ENCODE measurements at regions not wholly inside any gene's neighbourhood (a gene's known extent, or its start where the extent isn't known, plus 50 kb on each side); places are given as distances from the start of the nearest gene placed in this dataset.

DNA sequence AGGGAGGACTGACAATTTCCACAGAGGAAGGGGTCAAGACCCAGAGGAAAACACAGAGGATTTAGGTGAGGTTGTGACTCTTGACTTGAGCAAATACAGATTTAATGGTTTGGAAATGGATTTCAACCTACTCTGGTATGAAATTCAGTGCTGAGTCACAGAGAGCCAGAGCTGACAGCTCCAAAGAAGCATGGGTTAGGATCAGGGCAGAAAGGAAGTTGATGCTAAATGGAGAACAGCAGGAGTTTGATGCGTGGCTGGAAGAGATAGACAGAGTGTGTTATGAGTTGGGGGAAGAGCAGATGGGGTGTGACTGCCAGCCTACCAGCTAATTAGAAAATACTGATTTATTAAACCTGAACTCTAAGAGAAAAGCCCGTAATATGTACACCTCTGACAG lies 272.6 kb downstream of the FOXG1 start:
- H3K27ac ChIP-seq, result no peak overlapping the region
- TF ChIP-seq, protein P1, sequence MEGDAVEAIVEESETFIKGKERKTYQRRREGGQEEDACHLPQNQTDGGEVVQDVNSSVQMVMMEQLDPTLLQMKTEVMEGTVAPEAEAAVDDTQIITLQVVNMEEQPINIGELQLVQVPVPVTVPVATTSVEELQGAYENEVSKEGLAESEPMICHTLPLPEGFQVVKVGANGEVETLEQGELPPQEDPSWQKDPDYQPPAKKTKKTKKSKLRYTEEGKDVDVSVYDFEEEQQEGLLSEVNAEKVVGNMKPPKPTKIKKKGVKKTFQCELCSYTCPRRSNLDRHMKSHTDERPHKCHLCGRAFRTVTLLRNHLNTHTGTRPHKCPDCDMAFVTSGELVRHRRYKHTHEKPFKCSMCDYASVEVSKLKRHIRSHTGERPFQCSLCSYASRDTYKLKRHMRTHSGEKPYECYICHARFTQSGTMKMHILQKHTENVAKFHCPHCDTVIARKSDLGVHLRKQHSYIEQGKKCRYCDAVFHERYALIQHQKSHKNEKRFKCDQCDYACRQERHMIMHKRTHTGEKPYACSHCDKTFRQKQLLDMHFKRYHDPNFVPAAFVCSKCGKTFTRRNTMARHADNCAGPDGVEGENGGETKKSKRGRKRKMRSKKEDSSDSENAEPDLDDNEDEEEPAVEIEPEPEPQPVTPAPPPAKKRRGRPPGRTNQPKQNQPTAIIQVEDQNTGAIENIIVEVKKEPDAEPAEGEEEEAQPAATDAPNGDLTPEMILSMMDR (IDR thresholded peaks at IDR 0.05), result no peak
- DNase-seq, result no peak
- no peaks in the 10 kb centered on the region for H3K4me1 ChIP-seq
- intact Hi-C loops (cut with DNase I), result no loop called here
- H3K27me3 ChIP-seq (ENCODE audit: insufficient read depth in 3 of 3, low read length in 2 of 3), result no peaks in the 10 kb centered on the region
- no peak for ATAC-seq
- WGBS, 3 donors, result 52 to 58% (median 55%) methylated on average over 2 of the region's 2 CpGs
- H3K9me3 ChIP-seq, result no peaks in the 10 kb centered on the region
- no peak overlapping the region for H3K4me3 ChIP-seq
- no peaks in the 10 kb centered on the region for H3K36me3 ChIP-seq (ENCODE audit: insufficient read depth in 1 of 2, low read depth in 1 of 2)

DNA sequence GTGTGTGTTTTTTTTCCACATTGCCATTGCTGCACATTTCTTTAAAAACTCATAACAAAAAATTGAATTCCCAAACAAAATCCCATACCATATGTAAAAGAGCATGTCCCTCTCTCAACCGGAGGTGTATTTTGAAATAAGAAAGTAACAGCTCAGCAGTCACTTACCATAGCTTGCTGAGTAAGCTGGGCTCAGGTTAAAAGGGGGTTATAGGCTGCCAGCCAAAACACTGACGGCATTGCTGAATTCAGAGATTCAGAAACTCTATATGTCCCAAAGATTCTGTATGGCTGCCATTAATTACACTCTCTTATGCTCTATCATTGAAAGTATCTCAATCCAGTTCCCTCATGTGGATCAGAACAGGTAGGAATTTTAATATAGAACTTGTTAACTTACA lies 276.0 kb downstream of the FOXG1 start:
- Histone ChIP-seq H3K4me3 (no peak overlapping the region), H3K36me3 (ENCODE audit: insufficient read depth in 1 of 2, low read depth in 1 of 2) (no peaks in the 10 kb centered on the region), H3K27ac (no peak overlapping the region), H3K4me1 (no peaks in the 10 kb centered on the region), H3K9me3 (no peaks in the 10 kb centered on the region), H3K27me3 (ENCODE audit: insufficient read depth in 3 of 3, low read length in 2 of 3) (no peaks in the 10 kb centered on the region)
- ATAC-seq (no peak), DNase-seq (no peak)
- WGBS, 3 donors, result 62 to 71% (median 65%) methylated on average over 2 of the region's 2 CpGs
- TF ChIP-seq, protein P1 (IDR thresholded peaks at IDR 0.05), result no peak
- intact Hi-C loops (cut with DNase I), result no loop called here

DNA sequence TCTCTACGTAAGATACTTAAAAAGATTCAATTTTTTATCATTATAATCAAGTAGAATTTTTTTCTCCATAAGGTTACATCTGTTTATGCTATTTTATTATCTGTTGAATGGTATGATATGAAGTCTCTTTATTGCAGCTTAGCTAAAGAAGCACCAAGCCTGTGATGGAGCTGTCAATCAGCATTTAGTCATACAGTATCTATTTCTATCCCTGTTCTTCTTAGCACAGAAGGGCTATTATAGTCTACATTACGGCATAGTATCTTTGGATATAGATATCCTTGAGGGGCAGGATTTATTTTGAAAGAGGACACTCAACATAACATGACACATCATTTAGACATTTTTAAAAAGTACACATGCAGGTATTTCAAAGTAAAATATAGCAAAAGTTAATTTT lies 277.1 kb downstream of the FOXG1 start:
- TF ChIP-seq, protein P1 (IDR thresholded peaks at IDR 0.05), result no peak
- Histone ChIP-seq H3K4me3 (no peak overlapping the region), H3K36me3 (ENCODE audit: insufficient read depth in 1 of 2, low read depth in 1 of 2) (no peaks in the 10 kb centered on the region), H3K27me3 (ENCODE audit: insufficient read depth in 3 of 3, low read length in 2 of 3) (no peaks in the 10 kb centered on the region), H3K27ac (no peak overlapping the region), H3K9me3 (no peaks in the 10 kb centered on the region), H3K4me1 (no peaks in the 10 kb centered on the region)
- ATAC-seq, result peak in 2 of 4 donors; percentile 71 to 88
- DNase-seq, result no peak
- intact Hi-C loops (cut with DNase I), result no loop called here
- 73 to 82% (median 79%) methylated on average over 2 of the region's 2 CpGs for WGBS, 3 donors

DNA sequence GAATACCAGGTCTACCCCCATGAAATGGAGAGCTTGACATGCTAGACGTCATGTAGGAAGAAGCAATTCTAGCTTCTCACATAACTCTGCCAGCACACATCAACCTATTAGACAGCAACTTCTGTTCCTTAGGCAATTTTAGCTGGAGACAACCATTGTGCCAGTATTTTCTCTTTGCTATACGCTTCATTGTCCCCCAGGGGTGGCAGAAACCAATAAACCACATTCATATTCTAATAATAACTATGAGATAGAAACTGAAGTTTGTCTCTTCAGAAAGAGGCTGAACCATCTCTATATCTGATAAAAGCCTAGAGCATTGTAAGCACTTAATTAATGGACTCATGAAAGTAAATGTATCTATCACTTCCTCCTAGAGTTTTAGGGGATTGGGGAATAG lies 278.6 kb downstream of the FOXG1 start:
- TF ChIP-seq, protein P1 (IDR thresholded peaks at IDR 0.05), result no peak
- H3K4me3 ChIP-seq, result no peak overlapping the region
- ATAC-seq (no peak), DNase-seq (no peak)
- intact Hi-C loops (cut with DNase I), result no loop called here
- peaks cover 2% of the 10 kb centered on the region for H3K9me3 ChIP-seq
- H3K36me3 ChIP-seq (ENCODE audit: insufficient read depth in 1 of 2, low read depth in 1 of 2), result no peaks in the 10 kb centered on the region
- 44 to 47% (median 44%) methylated on average over 2 of the region's 2 CpGs for WGBS, 3 donors
- no peaks in the 10 kb centered on the region for H3K27me3 ChIP-seq (ENCODE audit: insufficient read depth in 3 of 3, low read length in 2 of 3)
- no peaks in the 10 kb centered on the region for H3K4me1 ChIP-seq
- no peak overlapping the region for H3K27ac ChIP-seq

DNA sequence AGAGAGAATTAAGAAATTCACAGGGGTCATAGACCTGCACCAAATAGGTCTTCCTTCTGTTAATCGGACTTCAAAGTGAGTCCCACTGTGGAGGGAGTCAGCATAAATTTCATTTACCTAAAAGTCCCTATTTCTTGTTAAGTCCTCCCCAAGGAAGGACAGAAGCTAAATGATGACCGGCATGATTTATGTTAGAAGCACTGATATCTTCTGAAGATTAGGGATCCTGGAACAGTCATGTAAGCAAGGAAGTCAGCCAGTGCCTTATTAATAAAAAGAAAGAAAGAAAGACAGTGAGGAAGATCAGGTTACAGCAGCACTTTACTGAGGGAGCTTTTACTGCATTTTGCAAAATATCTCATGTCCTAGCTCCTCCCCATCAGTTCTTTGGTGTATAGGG lies 287.5 kb downstream of the FOXG1 start:
- no peaks in the 10 kb centered on the region for H3K4me1 ChIP-seq
- 55 to 65% (median 62%) methylated on average over 2 of the region's 2 CpGs for WGBS, 3 donors
- no peak overlapping the region for H3K27ac ChIP-seq

More for the DNA sequence above, 287.5 kb downstream of the FOXG1 start:
- no peaks in the 10 kb centered on the region for H3K36me3 ChIP-seq (ENCODE audit: insufficient read depth in 1 of 2, low read depth in 1 of 2)
- TF ChIP-seq, protein P1 (IDR thresholded peaks at IDR 0.05), result no peak
- H3K4me3 ChIP-seq, result no peak overlapping the region
- no peaks in the 10 kb centered on the region for H3K27me3 ChIP-seq (ENCODE audit: insufficient read depth in 3 of 3, low read length in 2 of 3)
- H3K9me3 ChIP-seq, result peaks cover 7% of the 10 kb centered on the region
- DNase-seq (no peak), ATAC-seq (no peak)
- intact Hi-C loops (cut with DNase I), result no loop called here

Data from psoas muscle (tissue), 7 donors.